Sigmoid colon (tissue), 4 donors: ENCODE measurements at regions not wholly inside any gene's neighbourhood (a gene's known extent, or its start where the extent isn't known, plus 50 kb on each side); places are given as distances from the start of the nearest gene placed in this dataset.

Experiments used
- EP300 ChIP-seq, 4 donors: sonication (generic); formaldehyde crosslinking; IDR thresholded peaks; one replicate each; pipeline ENCODE4 v1.6.1; 2017; ENCODE audit warnings: antibody characterized with exemption in 4 of 4
- POLR2A ChIP-seq, 2 donors: fragments of 450-650 bp; IDR thresholded peaks; one replicate each; pipeline ENCODE4 v1.6.1; 2016; ENCODE audit warnings: antibody characterized with exemption in 2 of 2, mild to moderate bottlenecking in 2 of 2, moderate library complexity in 2 of 2
- POLR2AphosphoS5 ChIP-seq, 4 donors: sonication (generic); formaldehyde crosslinking; IDR thresholded peaks; one replicate each; pipeline ENCODE4 v1.6.1; 2017; ENCODE audit warnings: antibody characterized with exemption in 4 of 4
- TF ChIP-seq, protein P1 (sequence below), 4 experiments: fragments of 450-650 bp in 3 of 4; fragments of 200-600 bp in 1 of 4; IDR thresholded peaks; one replicate each; pipeline ENCODE4 v1.5.1; 2016 to 2019; ENCODE audit warnings: antibody characterized with exemption in 4 of 4, mild to moderate bottlenecking in 3 of 4, moderate library complexity in 2 of 4

DNA sequence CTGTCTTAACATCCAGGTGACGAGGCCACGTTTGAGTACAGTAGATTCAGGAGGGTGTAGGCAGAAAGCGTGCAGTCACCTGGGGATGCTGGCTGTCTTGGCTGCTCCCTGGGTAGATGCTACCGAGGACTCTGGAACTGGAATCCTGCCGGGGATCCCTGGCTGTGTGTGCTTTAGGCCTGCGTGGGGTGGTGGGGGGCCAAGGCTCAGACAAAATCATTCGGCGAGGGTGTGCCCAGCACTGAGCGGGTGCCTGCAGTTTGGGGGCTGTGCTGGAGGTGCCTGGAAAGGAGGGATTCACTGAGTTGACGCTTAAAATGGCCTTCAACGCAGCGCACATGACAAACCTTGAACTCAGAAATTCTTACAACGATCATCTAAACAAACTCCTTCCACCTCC is 93.5 kb upstream of the PODXL start:
- TF ChIP-seq POLR2A (IDR thresholded peaks at IDR 0.05), result no peak
- TF ChIP-seq, protein P1, sequence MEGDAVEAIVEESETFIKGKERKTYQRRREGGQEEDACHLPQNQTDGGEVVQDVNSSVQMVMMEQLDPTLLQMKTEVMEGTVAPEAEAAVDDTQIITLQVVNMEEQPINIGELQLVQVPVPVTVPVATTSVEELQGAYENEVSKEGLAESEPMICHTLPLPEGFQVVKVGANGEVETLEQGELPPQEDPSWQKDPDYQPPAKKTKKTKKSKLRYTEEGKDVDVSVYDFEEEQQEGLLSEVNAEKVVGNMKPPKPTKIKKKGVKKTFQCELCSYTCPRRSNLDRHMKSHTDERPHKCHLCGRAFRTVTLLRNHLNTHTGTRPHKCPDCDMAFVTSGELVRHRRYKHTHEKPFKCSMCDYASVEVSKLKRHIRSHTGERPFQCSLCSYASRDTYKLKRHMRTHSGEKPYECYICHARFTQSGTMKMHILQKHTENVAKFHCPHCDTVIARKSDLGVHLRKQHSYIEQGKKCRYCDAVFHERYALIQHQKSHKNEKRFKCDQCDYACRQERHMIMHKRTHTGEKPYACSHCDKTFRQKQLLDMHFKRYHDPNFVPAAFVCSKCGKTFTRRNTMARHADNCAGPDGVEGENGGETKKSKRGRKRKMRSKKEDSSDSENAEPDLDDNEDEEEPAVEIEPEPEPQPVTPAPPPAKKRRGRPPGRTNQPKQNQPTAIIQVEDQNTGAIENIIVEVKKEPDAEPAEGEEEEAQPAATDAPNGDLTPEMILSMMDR (IDR thresholded peaks at IDR 0.05), result no peak
- no peak for TF ChIP-seq POLR2AphosphoS5 (IDR thresholded peaks at IDR 0.05)
- TF ChIP-seq EP300 (IDR thresholded peaks at IDR 0.05), result no peak
